H1 (cell line): ENCODE measurements at regions not wholly inside any gene's neighbourhood (a gene's known extent, or its start where the extent isn't known, plus 50 kb on each side); places are given as distances from the start of the nearest gene placed in this dataset.

Source experiments
- CTCF ChIA-PET: fragments of 300-600 bp; sonication (Branson Sonifier 250); formaldehyde crosslinking; loops from one replicate; lab custom pipeline; 2021; ENCODE audit not compliant: partially characterized antibody; lab: Charles Lee
- POLR2A ChIA-PET: fragments of 300-600 bp; sonication (Branson Sonifier 250); formaldehyde crosslinking; loops from one replicate; lab custom pipeline; 2021; ENCODE audit warnings: inconsistent platforms; ENCODE audit not compliant: partially characterized antibody; lab: Charles Lee
- DNase-seq, 2 experiments: peaks; one replicate each; pipeline versions ENCODE4 v3.0.0 to v3.0.0-alpha.2; 2010 to 2022; ENCODE audit warnings: low spot score in 2 of 2, low read depth in 1 of 2, mixed read lengths in 1 of 2
- FAIRE-seq: peaks from 2 replicates; lab custom pipeline; 2011; peaks lifted over from hg19 to GRCh38; lab: Jason Lieb, UNC
- H2AFZ ChIP-seq: 2 replicates; pipeline ENCODE4 v1.8.1; 2012; ENCODE audit warnings: low read length, inconsistent platforms
- H2AK5ac ChIP-seq: 2 replicates; pipeline ENCODE4 v1.6.1; 2013; ENCODE audit warnings: low read depth, low read length
- H2BK120ac ChIP-seq: replicated peaks from 2 replicates; pipeline ENCODE3; 2013; ENCODE audit warnings: low read depth, low read length, inconsistent platforms
- H2BK12ac ChIP-seq: 2 replicates; pipeline ENCODE4 v1.6.1; 2013; ENCODE audit warnings: low read depth, low read length
- H2BK15ac ChIP-seq: 2 replicates; pipeline ENCODE4 v1.6.1; 2013; ENCODE audit warnings: low read length
- H2BK20ac ChIP-seq: 2 replicates; pipeline ENCODE4 v1.6.1; 2013; ENCODE audit warnings: low read length
- H2BK5ac ChIP-seq: 2 replicates; pipeline ENCODE4 v1.6.1; 2013; ENCODE audit warnings: low read depth, low read length
- H3K14ac ChIP-seq: 2 replicates; pipeline ENCODE4 v1.6.1; 2013; ENCODE audit warnings: inconsistent platforms; ENCODE audit not compliant: insufficient read length
- H3K18ac ChIP-seq: 2 replicates; pipeline ENCODE4 v1.6.1; 2013; ENCODE audit warnings: low read length; ENCODE audit errors: extremely low read depth
- H3K23ac ChIP-seq: 2 replicates; pipeline ENCODE4 v1.6.1; 2013; ENCODE audit warnings: inconsistent platforms; ENCODE audit not compliant: insufficient read length
- H3K23me2 ChIP-seq: 2 replicates; pipeline ENCODE4 v1.6.1; 2013; ENCODE audit warnings: low read depth, low read length
- H3K27ac ChIP-seq: 2 replicates; pipeline ENCODE4 v1.6.1; 2011; ENCODE audit warnings: low read depth, low read length, inconsistent platforms
- H3K27me3 ChIP-seq, 4 experiments: replicated peaks in 1 of 4; 1 replicate in 1 of 4; 2 replicates in 3 of 4; pipeline versions ENCODE4 v1.6.1 to v1.8.1; 2011 to 2013; ENCODE audit warnings: low read length in 3 of 4, mild to moderate bottlenecking in 3 of 4, inconsistent platforms in 2 of 4, mixed read lengths in 2 of 4, moderate library complexity in 1 of 4; ENCODE audit not compliant: control insufficient read depth in 3 of 4, insufficient read depth in 3 of 4; ENCODE audit errors: extremely low read depth in 1 of 4
- H3K36me3 ChIP-seq, 4 experiments: 2 replicates each; pipeline versions ENCODE4 v1.6.1 to v1.8.1; 2011 to 2013; ENCODE audit warnings: mild to moderate bottlenecking in 4 of 4, low read length in 3 of 4, moderate library complexity in 2 of 4, control low read depth in 1 of 4, inconsistent platforms in 1 of 4; ENCODE audit not compliant: insufficient read depth in 4 of 4, control insufficient read depth in 2 of 4
- H3K4ac ChIP-seq: replicated peaks from 2 replicates; pipeline ENCODE3; 2013; ENCODE audit warnings: low read length, low read depth, mixed read lengths, inconsistent platforms; ENCODE audit not compliant: insufficient read length
- H3K4me1 ChIP-seq, 4 experiments: replicated peaks in 1 of 4; 1 replicate in 1 of 4; 2 replicates in 3 of 4; pipeline versions ENCODE4 v1.6.1 to v1.8.1; 2011 to 2013; ENCODE audit warnings: low read length in 3 of 4, inconsistent platforms in 2 of 4, mixed read lengths in 1 of 4; ENCODE audit not compliant: insufficient read depth in 4 of 4, control insufficient read depth in 3 of 4
- H3K4me2 ChIP-seq, 2 experiments: 2 replicates each; pipeline versions ENCODE4 v1.6.1 to v1.8.1; 2011 to 2013; ENCODE audit warnings: low read depth in 2 of 2, low read length in 2 of 2, control low read depth in 1 of 2, inconsistent platforms in 1 of 2, mild to moderate bottlenecking in 1 of 2; ENCODE audit not compliant: insufficient read depth in 1 of 2
- H3K4me3 ChIP-seq, 4 experiments: fragments of 200-600, 300-600 bp in 1 of 4; sonication (generic), shearing (Covaris generic), sonication (Bioruptor Twin) in 1 of 4; 2 replicates each; pipeline versions ENCODE4 v1.5.1 to v1.8.1; 2011 to 2016; ENCODE audit warnings: low read length in 4 of 4, low read depth in 3 of 4, control low read depth in 2 of 4, inconsistent platforms in 2 of 4, mild to moderate bottlenecking in 2 of 4, mixed read lengths in 1 of 4, moderate library complexity in 1 of 4; ENCODE audit not compliant: insufficient read depth in 2 of 4; ENCODE audit errors: extremely low read depth in 1 of 4
- H3K56ac ChIP-seq: replicated peaks from 2 replicates; pipeline ENCODE3; 2013; ENCODE audit warnings: low read depth, mild to moderate bottlenecking, mixed read lengths, low read length, inconsistent platforms; ENCODE audit not compliant: insufficient read length
- H3K79me1 ChIP-seq: 2 replicates; pipeline ENCODE4 v1.6.1; 2013; ENCODE audit warnings: low read depth, low read length, control low read depth
- H3K79me2 ChIP-seq, 2 experiments: 2 replicates each; pipeline versions ENCODE4 v1.6.1 to v1.8.1; 2012 to 2013; ENCODE audit warnings: low read length in 2 of 2, mild to moderate bottlenecking in 2 of 2, inconsistent platforms in 1 of 2; ENCODE audit not compliant: insufficient read depth in 2 of 2, control insufficient read depth in 1 of 2
- H3K9ac ChIP-seq, 4 experiments: replicated peaks in 1 of 4; 1 replicate in 1 of 4; 2 replicates in 3 of 4; pipeline versions ENCODE4 v1.6.1 to v1.8.1; 2011 to 2013; ENCODE audit warnings: low read depth in 3 of 4, low read length in 3 of 4, control low read depth in 2 of 4, mild to moderate bottlenecking in 2 of 4, moderate library complexity in 2 of 4, inconsistent platforms in 1 of 4; ENCODE audit errors: extremely low read depth in 1 of 4
- H3K9me3 ChIP-seq, 2 experiments: 2 replicates each; pipeline versions ENCODE4 v1.6.1 to v1.8.1; 2012 to 2013; ENCODE audit warnings: mild to moderate bottlenecking in 2 of 2, moderate library complexity in 2 of 2, control low read depth in 1 of 2, inconsistent platforms in 1 of 2, low read depth in 1 of 2, low read length in 1 of 2, mixed read lengths in 1 of 2; ENCODE audit not compliant: insufficient read depth in 2 of 2
- H4K20me1 ChIP-seq, 2 experiments: replicated peaks in 1 of 2; 2 replicates each; pipeline versions ENCODE3 to v1.8.1; 2011 to 2013; ENCODE audit warnings: inconsistent platforms in 2 of 2, low read length in 2 of 2, mild to moderate bottlenecking in 1 of 2; ENCODE audit not compliant: insufficient read depth in 2 of 2, control insufficient read depth in 1 of 2
- H4K5ac ChIP-seq: 2 replicates; pipeline ENCODE4 v1.6.1; 2013; ENCODE audit warnings: low read length, low read depth, mixed read lengths, inconsistent platforms; ENCODE audit not compliant: insufficient read length
- H4K8ac ChIP-seq: 2 replicates; pipeline ENCODE4 v1.8.0; 2013; ENCODE audit warnings: mild to moderate bottlenecking, moderate library complexity, low read length, inconsistent platforms; ENCODE audit not compliant: insufficient read depth; ENCODE audit errors: extremely low read depth
- H4K91ac ChIP-seq: replicated peaks from 2 replicates; pipeline ENCODE3; 2013; ENCODE audit warnings: low read length, mixed read lengths, inconsistent platforms; ENCODE audit not compliant: insufficient read length
- WGBS, 2 experiments: shearing (Covaris generic) in 1 of 2; methylation state at CpG; one replicate each; pipeline versions ENCODE4 v1.1.6 to v1.1.7; 2013 to 2015; ENCODE audit warnings: low lambda C conversion rate in 2 of 2, mixed read lengths in 2 of 2, inconsistent platforms in 1 of 2, low coverage in 1 of 2, missing lambda C conversion rate in 1 of 2; ENCODE audit not compliant: insufficient replicate concordance in 2 of 2, insufficient coverage in 1 of 2, insufficient read length in 1 of 2; ENCODE audit errors: extremely low coverage in 1 of 2, missing lambda C conversion rate in 1 of 2; 5-methylcytosine and 5-hydroxymethylcytosine counted together
- TF ChIP-seq, protein P1 (sequence below): IDR thresholded peaks from 2 replicates; pipeline ENCODE4 v1.6.1; 2012; ENCODE audit warnings: low read length, inconsistent platforms

DNA sequence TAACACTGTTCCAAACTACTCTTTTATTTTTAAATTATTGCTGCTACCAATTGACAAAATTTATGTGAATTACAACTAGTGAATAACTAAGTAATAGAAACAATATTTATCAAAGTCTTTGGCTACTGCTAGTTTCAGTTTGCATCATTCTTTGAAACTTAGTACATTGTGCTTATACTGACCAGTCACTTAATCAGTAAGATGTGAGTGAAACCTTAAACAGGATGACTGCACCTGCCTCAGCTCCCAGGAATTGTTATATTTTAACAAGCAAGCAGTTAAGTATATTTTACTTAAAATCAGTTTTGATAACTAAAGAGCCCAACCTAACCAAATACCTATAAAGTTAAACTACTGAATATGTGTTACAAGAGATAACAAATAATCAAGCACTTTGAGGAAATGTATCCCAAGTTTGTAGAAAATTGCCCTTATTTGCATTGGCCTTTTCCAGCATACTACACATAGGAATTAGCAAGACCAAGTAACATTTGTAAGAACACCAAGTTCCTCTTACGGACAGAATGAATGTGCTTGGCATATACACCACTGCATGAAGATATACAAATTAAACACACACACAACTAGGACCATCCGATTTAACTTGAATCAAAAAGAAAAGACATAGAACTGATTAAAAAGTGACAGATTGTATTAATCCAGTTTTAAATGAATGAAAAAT lies 545.5 kb upstream of the DAB2 start:
- H3K4me1 ChIP-seq = no peaks in the 10 kb centered on the region
- no peak overlapping the region for H3K14ac ChIP-seq
- H4K91ac ChIP-seq = no peak overlapping the region
- no peak overlapping the region for H2BK15ac ChIP-seq
- no peaks in the 10 kb centered on the region for H3K36me3 ChIP-seq
- WGBS, 2 experiments = 94% methylated on average over 2 of the region's 2 CpGs; no CpG with 5 or more reads in 1 of the 2 experiments
- no peak overlapping the region for H2BK12ac ChIP-seq
- no peak overlapping the region for H2BK20ac ChIP-seq
- TF ChIP-seq, protein P1, sequence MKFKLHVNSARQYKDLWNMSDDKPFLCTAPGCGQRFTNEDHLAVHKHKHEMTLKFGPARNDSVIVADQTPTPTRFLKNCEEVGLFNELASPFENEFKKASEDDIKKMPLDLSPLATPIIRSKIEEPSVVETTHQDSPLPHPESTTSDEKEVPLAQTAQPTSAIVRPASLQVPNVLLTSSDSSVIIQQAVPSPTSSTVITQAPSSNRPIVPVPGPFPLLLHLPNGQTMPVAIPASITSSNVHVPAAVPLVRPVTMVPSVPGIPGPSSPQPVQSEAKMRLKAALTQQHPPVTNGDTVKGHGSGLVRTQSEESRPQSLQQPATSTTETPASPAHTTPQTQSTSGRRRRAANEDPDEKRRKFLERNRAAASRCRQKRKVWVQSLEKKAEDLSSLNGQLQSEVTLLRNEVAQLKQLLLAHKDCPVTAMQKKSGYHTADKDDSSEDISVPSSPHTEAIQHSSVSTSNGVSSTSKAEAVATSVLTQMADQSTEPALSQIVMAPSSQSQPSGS = no peak
- H3K4ac ChIP-seq = no peak overlapping the region
- H3K9ac ChIP-seq = no peak overlapping the region
- H3K27me3 ChIP-seq = no peaks in the 10 kb centered on the region
- no peak overlapping the region for H4K8ac ChIP-seq
- FAIRE-seq = no peak
- no peak overlapping the region for H4K5ac ChIP-seq
- H3K56ac ChIP-seq = no peak overlapping the region
- POLR2A ChIA-PET = no interaction called here
- H2BK120ac ChIP-seq = no peak overlapping the region
- no peak for DNase-seq
- H3K23ac ChIP-seq = no peak overlapping the region
- H3K27ac ChIP-seq = no peak overlapping the region
- no peaks in the 10 kb centered on the region for H4K20me1 ChIP-seq
- H3K4me3 ChIP-seq = no peak overlapping the region
- H3K79me2 ChIP-seq = no peaks in the 10 kb centered on the region
- H3K23me2 ChIP-seq = no peaks in the 10 kb centered on the region
- H3K9me3 ChIP-seq = no peaks in the 10 kb centered on the region
- H2AK5ac ChIP-seq = no peak overlapping the region
- CTCF ChIA-PET = no interaction called here
- H3K4me2 ChIP-seq = no peak overlapping the region
- H3K18ac ChIP-seq = no peak overlapping the region
- H2BK5ac ChIP-seq = no peak overlapping the region
- no peaks in the 10 kb centered on the region for H3K79me1 ChIP-seq
- no peak overlapping the region for H2AFZ ChIP-seq
